Esophagus (tissue), 2 donors: ENCODE measurements at regions not wholly inside any gene's neighbourhood (a gene's known extent, or its start where the extent isn't known, plus 50 kb on each side); places are given as distances from the start of the nearest gene placed in this dataset.

Source experiments
- H3K27ac ChIP-seq, 2 donors: one replicate each; pipeline ENCODE4 v1.5.1; 2013; ENCODE audit warnings: low read depth in 2 of 2, mild to moderate bottlenecking in 2 of 2, inconsistent platforms in 1 of 2, low read length in 1 of 2, moderate library complexity in 1 of 2
- H3K27me3 ChIP-seq, 2 donors: one replicate each; pipeline ENCODE4 v1.6.1; 2013; ENCODE audit warnings: low read length in 2 of 2, control low read depth in 1 of 2, mild to moderate bottlenecking in 1 of 2; ENCODE audit not compliant: insufficient read depth in 2 of 2, control insufficient read depth in 1 of 2
- H3K36me3 ChIP-seq, 2 donors: one replicate each; pipeline ENCODE4 v1.6.1; 2013; ENCODE audit warnings: low read length in 1 of 2; ENCODE audit not compliant: control insufficient read depth in 2 of 2, insufficient read depth in 2 of 2
- H3K4me1 ChIP-seq, 2 donors: one replicate each; pipeline ENCODE4 v1.6.1; 2013; ENCODE audit warnings: low read length in 1 of 2; ENCODE audit not compliant: control insufficient read depth in 2 of 2, insufficient read depth in 2 of 2
- H3K4me3 ChIP-seq, 2 donors: one replicate each; pipeline ENCODE4 v1.5.1; 2013; ENCODE audit warnings: low read length in 2 of 2, mild to moderate bottlenecking in 2 of 2, low read depth in 1 of 2, moderate library complexity in 1 of 2
- H3K9me3 ChIP-seq, 2 donors: one replicate each; pipeline ENCODE4 v1.6.1; 2013; ENCODE audit warnings: mild to moderate bottlenecking in 2 of 2, low read depth in 1 of 2, low read length in 1 of 2, moderate library complexity in 1 of 2; ENCODE audit not compliant: control insufficient read depth in 2 of 2, insufficient read depth in 1 of 2
- WGBS, 2 donors: extraction: QIAGEN DNeasy Blood & Tissue Kit; methylation state at CpG; one replicate each; pipeline ENCODE4 v1.1.7; 2013; 5-methylcytosine and 5-hydroxymethylcytosine counted together
- donor health status: healthy with polysubstance abuse.
- donor health status: Bipolar disorder and iron deficiency.

- 58 to 64% methylated on average over 3 of the region's 3 CpGs for WGBS, 2 donors
- Histone ChIP-seq H3K4me1 (no peaks in the 10 kb centered on the region), H3K4me3 (no peak overlapping the region), H3K27me3 (no peaks in the 10 kb centered on the region), H3K9me3 (no peaks in the 10 kb centered on the region), H3K27ac (no peak overlapping the region), H3K36me3 (no peaks in the 10 kb centered on the region)
Measured at GRCh38 chr4:24040811-24041210, 151.0 kb upstream of the PPARGC1A start.

- Histone ChIP-seq H3K9me3 (no peaks in the 10 kb centered on the region), H3K27me3 (no peaks in the 10 kb centered on the region), H3K27ac (no peak overlapping the region), H3K4me3 (no peak overlapping the region), H3K36me3 (no peaks in the 10 kb centered on the region), H3K4me1 (no peaks in the 10 kb centered on the region)
- WGBS, 2 donors, result 79% methylated on average over 5 of the region's 5 CpGs
Measured at GRCh38 chr4:24033626-24034025, 143.8 kb upstream of the PPARGC1A start.

GRCh38 chr4:24032371-24032989 lies 142.6 kb upstream of the PPARGC1A start:
- Histone ChIP-seq H3K27ac (no peak overlapping the region), H3K4me1 (no peaks in the 10 kb centered on the region), H3K27me3 (no peaks in the 10 kb centered on the region), H3K4me3 (no peak overlapping the region), H3K36me3 (no peaks in the 10 kb centered on the region), H3K9me3 (no peaks in the 10 kb centered on the region)
- 71 to 77% methylated on average over 2 of the region's 2 CpGs for WGBS, 2 donors

- no peaks in the 10 kb centered on the region for H3K36me3 ChIP-seq
- no peak overlapping the region for H3K4me3 ChIP-seq
- H3K9me3 ChIP-seq, result no peaks in the 10 kb centered on the region
- H3K27me3 ChIP-seq, result no peaks in the 10 kb centered on the region
- 86 to 93% methylated on average over 4 of the region's 4 CpGs for WGBS, 2 donors
- H3K4me1 ChIP-seq, result no peaks in the 10 kb centered on the region
- H3K27ac ChIP-seq, result no peak overlapping the region
Measured at GRCh38 chr4:24026596-24026995, 136.7 kb upstream of the PPARGC1A start.

GRCh38 chr4:24024605-24025004 lies 134.8 kb upstream of the PPARGC1A start:
- 77 to 79% methylated on average over 4 of the region's 4 CpGs for WGBS, 2 donors
- Histone ChIP-seq H3K4me3 (no peak overlapping the region), H3K9me3 (peaks cover 0 to 2% of the 10 kb centered on the region in 2 donors), H3K4me1 (no peaks in the 10 kb centered on the region), H3K36me3 (no peaks in the 10 kb centered on the region), H3K27ac (no peak overlapping the region), H3K27me3 (no peaks in the 10 kb centered on the region)

GRCh38 chr4:24024157-24024556 lies 134.3 kb upstream of the PPARGC1A start:
- no peaks in the 10 kb centered on the region for H3K4me1 ChIP-seq
- WGBS, 2 donors, result 63 to 64% methylated on average over 4 of the region's 4 CpGs
- H3K9me3 ChIP-seq, result peaks cover 0 to 2% of the 10 kb centered on the region in 2 donors
- no peaks in the 10 kb centered on the region for H3K27me3 ChIP-seq
- H3K4me3 ChIP-seq, result no peak overlapping the region
- no peak overlapping the region for H3K27ac ChIP-seq
- no peaks in the 10 kb centered on the region for H3K36me3 ChIP-seq

GRCh38 chr4:24015782-24016181 lies 125.9 kb upstream of the PPARGC1A start:
- Histone ChIP-seq H3K27ac (no peak overlapping the region), H3K27me3 (no peaks in the 10 kb centered on the region), H3K36me3 (no peaks in the 10 kb centered on the region), H3K9me3 (no peaks in the 10 kb centered on the region), H3K4me3 (no peak overlapping the region), H3K4me1 (no peaks in the 10 kb centered on the region)
- 79 to 89% methylated on average over 1 of the region's 1 CpG for WGBS, 2 donors

- H3K27me3 ChIP-seq, result no peaks in the 10 kb centered on the region
- no peaks in the 10 kb centered on the region for H3K36me3 ChIP-seq
- WGBS, 2 donors, result 56 to 66% methylated on average over 8 of the region's 8 CpGs
- H3K9me3 ChIP-seq, result no peaks in the 10 kb centered on the region
- H3K4me3 ChIP-seq, result no peak overlapping the region
- no peak overlapping the region for H3K27ac ChIP-seq
- no peaks in the 10 kb centered on the region for H3K4me1 ChIP-seq
Measured at GRCh38 chr4:24013668-24014422, 124.0 kb upstream of the PPARGC1A start.

GRCh38 chr4:24010994-24011393 lies 121.1 kb upstream of the PPARGC1A start:
- Histone ChIP-seq H3K4me1 (peaks cover 0 to 2% of the 10 kb centered on the region in 2 donors), H3K27ac (no peak overlapping the region), H3K27me3 (no peaks in the 10 kb centered on the region), H3K4me3 (no peak overlapping the region), H3K36me3 (no peaks in the 10 kb centered on the region), H3K9me3 (no peaks in the 10 kb centered on the region)
- 70 to 72% methylated on average over 1 of the region's 1 CpG for WGBS, 2 donors

GRCh38 chr4:24010573-24010972 lies 120.7 kb upstream of the PPARGC1A start:
- H3K27me3 ChIP-seq, result no peaks in the 10 kb centered on the region
- no peak overlapping the region for H3K27ac ChIP-seq
- H3K9me3 ChIP-seq, result no peaks in the 10 kb centered on the region
- peaks cover 0 to 2% of the 10 kb centered on the region in 2 donors for H3K4me1 ChIP-seq
- H3K4me3 ChIP-seq, result no peak overlapping the region
- H3K36me3 ChIP-seq, result no peaks in the 10 kb centered on the region
- WGBS, 2 donors, result 35 to 48% methylated on average over 3 of the region's 3 CpGs
